ENCODE measurements at regions not wholly inside any gene's neighbourhood (a gene's known extent, or its start where the extent isn't known, plus 50 kb on each side); places are given as distances from the start of the nearest gene placed in this dataset.
"Not testable (repeated sequence)": the region's sequence is repeated elsewhere in the genome, so short reads cannot be mapped to it uniquely, and the experiment has no call there.

DNA sequence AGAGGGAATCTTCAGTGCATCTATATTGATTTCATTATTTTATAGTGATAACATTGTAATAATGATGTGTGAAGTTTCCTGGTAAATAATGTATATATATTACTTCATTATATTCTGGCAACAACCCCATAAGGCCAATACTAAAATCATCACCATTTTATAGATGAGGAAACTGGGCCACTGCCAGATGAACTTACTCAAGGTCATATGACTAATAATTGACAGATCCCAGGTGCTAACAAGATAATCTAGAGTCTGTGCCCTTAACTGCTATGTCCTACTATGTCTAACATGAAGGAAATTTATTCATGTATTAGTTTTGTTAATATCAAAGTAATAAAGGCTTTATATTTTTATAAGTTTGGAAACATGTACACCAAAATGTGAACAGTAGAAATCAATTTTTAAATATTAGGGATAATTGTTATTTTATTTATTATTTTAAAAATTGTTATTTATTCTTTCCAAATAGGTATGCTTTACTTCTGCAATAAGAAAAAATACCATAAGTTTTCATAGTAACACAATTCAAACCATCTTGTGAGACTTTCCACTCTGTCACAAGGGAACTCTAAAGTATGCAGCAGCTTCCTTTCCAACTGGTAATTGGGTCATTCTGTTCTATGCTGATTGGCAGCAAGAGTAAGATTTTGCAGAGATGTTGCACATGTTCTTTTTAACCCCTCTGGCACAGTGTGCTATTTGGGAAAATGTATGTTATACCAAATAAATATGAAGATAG lies 90.8 kb upstream of the CMC1 start:
- peak; percentile 51 for ATAC-seq
- Histone ChIP-seq H3K4me1 (no peaks in the 10 kb centered on the region), H3K4me3 (no peak overlapping the region), H3K9me3 (peaks cover 0 to 7% (median 0%) of the 10 kb centered on the region in 3 donors), H3K27me3 (no peaks in the 10 kb centered on the region), H3K36me3 (no peaks in the 10 kb centered on the region), H3K27ac (peak overlapping the region in 1 of 4 donors; percentile 17)
- TF ChIP-seq POLR2AphosphoS5 (IDR thresholded peaks at IDR 0.05) (no peak), EP300 (IDR thresholded peaks at IDR 0.05) (no peak), POLR2A (IDR thresholded peaks at IDR 0.05) (no peak)
- TF ChIP-seq, protein P1, sequence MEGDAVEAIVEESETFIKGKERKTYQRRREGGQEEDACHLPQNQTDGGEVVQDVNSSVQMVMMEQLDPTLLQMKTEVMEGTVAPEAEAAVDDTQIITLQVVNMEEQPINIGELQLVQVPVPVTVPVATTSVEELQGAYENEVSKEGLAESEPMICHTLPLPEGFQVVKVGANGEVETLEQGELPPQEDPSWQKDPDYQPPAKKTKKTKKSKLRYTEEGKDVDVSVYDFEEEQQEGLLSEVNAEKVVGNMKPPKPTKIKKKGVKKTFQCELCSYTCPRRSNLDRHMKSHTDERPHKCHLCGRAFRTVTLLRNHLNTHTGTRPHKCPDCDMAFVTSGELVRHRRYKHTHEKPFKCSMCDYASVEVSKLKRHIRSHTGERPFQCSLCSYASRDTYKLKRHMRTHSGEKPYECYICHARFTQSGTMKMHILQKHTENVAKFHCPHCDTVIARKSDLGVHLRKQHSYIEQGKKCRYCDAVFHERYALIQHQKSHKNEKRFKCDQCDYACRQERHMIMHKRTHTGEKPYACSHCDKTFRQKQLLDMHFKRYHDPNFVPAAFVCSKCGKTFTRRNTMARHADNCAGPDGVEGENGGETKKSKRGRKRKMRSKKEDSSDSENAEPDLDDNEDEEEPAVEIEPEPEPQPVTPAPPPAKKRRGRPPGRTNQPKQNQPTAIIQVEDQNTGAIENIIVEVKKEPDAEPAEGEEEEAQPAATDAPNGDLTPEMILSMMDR (IDR thresholded peaks at IDR 0.05) = no peak

DNA sequence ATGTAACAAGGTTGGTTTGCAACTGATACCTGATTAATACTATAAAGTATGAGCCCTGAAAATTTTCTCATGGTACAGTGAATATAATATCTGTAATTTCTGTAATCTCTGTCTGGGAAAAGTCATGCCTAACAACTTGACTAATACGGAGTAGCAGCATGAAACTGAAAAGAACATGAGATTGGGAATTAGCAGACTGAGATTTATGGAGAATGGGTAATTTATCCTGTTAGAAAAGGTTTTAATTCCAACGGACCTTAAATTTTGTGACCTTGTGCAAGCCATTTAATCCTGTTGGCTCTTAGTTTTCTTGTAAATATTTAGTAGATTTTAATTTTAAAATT lies 90.2 kb upstream of the CMC1 start:
- 32 to 54% methylated on average over 2 of the region's 2 CpGs for WGBS, 2 donors (ENCODE audit: low coverage in 1 of 2)
- H3K27me3 ChIP-seq = no peaks in the 10 kb centered on the region
- H3K36me3 ChIP-seq = no peaks in the 10 kb centered on the region
- H3K4me1 ChIP-seq = no peaks in the 10 kb centered on the region
- TF ChIP-seq, protein P1 (IDR thresholded peaks at IDR 0.05) = no peak
- TF ChIP-seq POLR2A (IDR thresholded peaks at IDR 0.05) (no peak), EP300 (IDR thresholded peaks at IDR 0.05) (no peak), POLR2AphosphoS5 (IDR thresholded peaks at IDR 0.05) (no peak)
- peak; percentile 10 for ATAC-seq
- H3K9me3 ChIP-seq = peaks cover 0 to 7% (median 0%) of the 10 kb centered on the region in 3 donors
- H3K27ac ChIP-seq = peak overlapping the region in 2 of 4 donors; percentile 17 to 36
- no peak overlapping the region for H3K4me3 ChIP-seq

DNA sequence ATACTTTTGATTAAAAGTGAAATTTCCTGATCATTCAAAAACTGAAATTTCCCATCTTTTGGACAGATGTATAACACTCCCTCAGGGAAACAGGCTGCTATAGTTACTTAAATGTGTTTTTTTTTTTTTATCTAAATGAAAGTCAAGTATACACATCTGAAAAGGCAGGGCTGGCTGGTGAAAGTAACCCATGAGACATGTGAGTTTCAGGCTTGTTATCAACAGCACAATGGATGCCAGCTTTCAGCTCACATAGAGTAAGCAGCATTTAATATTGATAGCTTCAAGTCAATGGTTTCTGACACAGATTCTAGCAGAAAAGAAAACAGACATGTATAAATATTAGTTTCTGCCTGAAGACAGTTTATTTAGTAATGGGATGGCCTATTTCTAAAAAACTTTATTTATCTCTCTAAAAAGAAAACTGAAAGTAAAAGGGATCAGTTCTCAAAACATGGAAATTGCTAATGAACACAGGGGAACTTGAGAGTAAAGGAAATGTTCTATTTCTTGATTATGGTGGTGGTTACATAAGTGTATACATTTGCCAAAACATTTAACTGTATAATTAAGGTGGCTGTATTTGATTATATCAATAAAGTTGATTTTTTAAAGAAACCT lies 89.7 kb upstream of the CMC1 start:
- Histone ChIP-seq H3K27ac (peak overlapping the region in 2 of 4 donors; percentile 17 to 36), H3K9me3 (peaks cover 0 to 7% (median 0%) of the 10 kb centered on the region in 3 donors), H3K36me3 (no peaks in the 10 kb centered on the region), H3K27me3 (no peaks in the 10 kb centered on the region), H3K4me1 (no peaks in the 10 kb centered on the region), H3K4me3 (no peak overlapping the region)
- TF ChIP-seq EP300 (IDR thresholded peaks at IDR 0.05) (no peak), POLR2A (IDR thresholded peaks at IDR 0.05) (no peak)
- TF ChIP-seq, protein P1 (IDR thresholded peaks at IDR 0.05) = no peak
- ATAC-seq = no peak

DNA sequence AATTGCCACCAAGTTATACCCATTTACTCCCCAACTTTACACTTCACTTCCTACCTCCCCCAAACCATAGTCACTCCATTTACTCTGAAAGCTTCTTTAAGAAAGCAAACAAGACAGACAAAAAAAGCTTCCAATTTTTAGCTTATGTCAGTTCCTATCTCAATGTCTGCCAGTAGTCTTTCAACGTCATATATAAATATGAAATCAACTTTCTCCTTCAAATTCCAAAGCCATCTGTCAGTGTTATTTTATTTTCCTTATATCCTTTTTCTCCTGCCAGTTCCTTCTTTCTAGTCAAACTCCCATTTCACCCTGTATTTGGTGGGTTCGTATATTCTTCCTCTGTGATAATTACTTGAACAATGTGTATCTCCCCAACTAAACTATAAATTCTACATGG lies 85.8 kb upstream of the CMC1 start:
- 21 to 49% methylated on average over 2 of the region's 2 CpGs for WGBS, 2 donors (ENCODE audit: low coverage in 1 of 2)
- ATAC-seq = no peak

DNA sequence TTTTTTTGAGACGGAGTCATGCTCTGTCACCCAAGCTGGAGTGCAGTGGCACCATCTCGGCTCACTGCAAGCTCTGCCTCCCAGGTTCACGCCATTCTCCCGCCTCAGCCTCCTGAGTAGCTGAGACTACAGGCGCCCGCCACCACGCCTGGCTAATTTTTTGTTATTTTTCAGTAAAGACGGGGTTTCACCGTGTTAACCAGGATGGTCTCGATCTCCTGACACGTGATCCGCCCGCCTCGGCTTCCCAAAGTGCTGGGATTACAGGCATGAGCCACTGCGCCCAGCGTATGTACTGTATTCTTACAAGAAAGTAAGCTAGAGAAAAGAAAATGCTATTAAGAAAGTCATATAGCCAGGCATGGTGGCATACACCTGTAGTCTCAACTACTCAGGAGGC lies 84.8 kb upstream of the CMC1 start:
- not testable (repeated sequence) for H3K27ac ChIP-seq, H3K4me3 ChIP-seq, H3K4me1 ChIP-seq, H3K27me3 ChIP-seq, ATAC-seq, H3K36me3 ChIP-seq
- WGBS, 2 donors (ENCODE audit: low coverage in 1 of 2) = 97 to 100% methylated on average over 1 to 11 of the region's 16 CpGs
- peaks cover 0 to 19% (median 0%) of the 10 kb centered on the region in 3 donors for H3K9me3 ChIP-seq

More for the DNA sequence above, 85.8 kb upstream of the CMC1 start:
- TF ChIP-seq POLR2A (IDR thresholded peaks at IDR 0.05) (no peak), POLR2AphosphoS5 (IDR thresholded peaks at IDR 0.05) (no peak), EP300 (IDR thresholded peaks at IDR 0.05) (no peak)
- TF ChIP-seq, protein P1 (IDR thresholded peaks at IDR 0.05) = no peak
- H3K27me3 ChIP-seq = no peaks in the 10 kb centered on the region
- peaks cover 0 to 19% (median 0%) of the 10 kb centered on the region in 3 donors for H3K9me3 ChIP-seq
- H3K4me1 ChIP-seq = no peaks in the 10 kb centered on the region
- H3K4me3 ChIP-seq = no peak overlapping the region
- H3K36me3 ChIP-seq = no peaks in the 10 kb centered on the region
- H3K27ac ChIP-seq = no peak overlapping the region
